HCT116 (cell line): ENCODE measurements at regions not wholly inside any gene's neighbourhood (a gene's known extent, or its start where the extent isn't known, plus 50 kb on each side); places are given as distances from the start of the nearest gene placed in this dataset.

Experiments
- ATAC-seq: fragments of 200-7000 bp; cut with Tn5 transposase; 2 replicates; pipeline ENCODE4 v1.9.1; 2020; ENCODE audit warnings: mild to moderate bottlenecking, moderate library complexity
- BruUV-seq: library from RNA; stranded (reverse); fragments of 400-500 nt; replicated peaks from 2 replicates; lab custom pipeline; 2021; lab: Mats Ljungman, UMichigan
- CTCF ChIA-PET: fragments of 300-600 bp; sonication (Branson Sonifier 250); formaldehyde crosslinking; loops from one replicate; lab custom pipeline; 2021; ENCODE audit warnings: antibody characterized with exemption; lab: Charles Lee
- POLR2A ChIA-PET: fragments of 300-600, 350-600 bp; sonication (Branson Sonifier 250); formaldehyde crosslinking; loops from one replicate; lab custom pipeline; 2021; ENCODE audit warnings: antibody characterized with exemption; lab: Charles Lee
- RAD21 ChIA-PET, 2 experiments: fragments of 300-600 bp; sonication (Branson Sonifier 250); formaldehyde crosslinking; loops; one replicate each; lab custom pipeline; 2023; ENCODE audit warnings: low total read pairs in 2 of 2; ENCODE audit not compliant: uncharacterized antibody in 2 of 2, unreplicated experiment in 2 of 2, low non-redundant PET in 1 of 2; lab: Charles Lee
- DNase-seq: peaks from one replicate; pipeline ENCODE4 v3.0.0-alpha.2; 2010; ENCODE audit warnings: low read depth, low spot score
- H2AFZ ChIP-seq: fragments of 200-600 bp; shearing (Covaris generic), sonication (generic); 2 replicates; pipeline ENCODE4 v1.6.1; 2017; ENCODE audit warnings: low read depth, mixed run types, mixed read lengths, antibody characterized with exemption, low read length; ENCODE audit not compliant: poor library complexity, severe bottlenecking
- H3K27ac ChIP-seq: 2 replicates; pipeline ENCODE4 v1.5.1; 2012; ENCODE audit warnings: low read depth, low read length
- H3K27me3 ChIP-seq: fragments of 200-600 bp; sonication (generic); 2 replicates; pipeline ENCODE4 v1.6.1; 2016; ENCODE audit warnings: mixed run types, low read length, mixed read lengths; ENCODE audit not compliant: insufficient read depth
- H3K36me3 ChIP-seq, 2 experiments: fragments of 200-500 bp in 1 of 2; fragments of 200-600 bp in 1 of 2; sonication (Bioruptor generic) in 1 of 2; sonication (generic) in 1 of 2; 2 replicates each; pipeline versions ENCODE4 v1.5.1 to v1.6.1; 2014 to 2016; ENCODE audit warnings: low read length in 2 of 2, inconsistent platforms in 1 of 2, mixed read lengths in 1 of 2, mixed run types in 1 of 2; ENCODE audit not compliant: insufficient read depth in 2 of 2, control insufficient read depth in 1 of 2
- H3K4me1 ChIP-seq, 2 experiments: fragments of 200-600 bp in 1 of 2; sonication (generic) in 1 of 2; 2 replicates each; pipeline versions ENCODE4 v1.5.1 to v1.6.1; 2012 to 2017; ENCODE audit warnings: low read length in 2 of 2, inconsistent platforms in 1 of 2, mild to moderate bottlenecking in 1 of 2, mixed read lengths in 1 of 2, mixed run types in 1 of 2, moderate library complexity in 1 of 2; ENCODE audit not compliant: insufficient read depth in 2 of 2, control insufficient read depth in 1 of 2
- H3K4me2 ChIP-seq: fragments of 200-600 bp; sonication (generic); 2 replicates; pipeline ENCODE4 v1.6.1; 2017; ENCODE audit warnings: mixed run types, low read length, mixed read lengths
- H3K4me3 ChIP-seq, 2 experiments: fragments of 200-600 bp in 1 of 2; sonication (generic) in 1 of 2; replicated peaks in 1 of 2; 2 replicates each; pipeline ENCODE4 v1.5.1; 2011 to 2016; ENCODE audit warnings: low read length in 2 of 2, control low read depth in 1 of 2, low read depth in 1 of 2, mild to moderate bottlenecking in 1 of 2, mixed read lengths in 1 of 2, mixed run types in 1 of 2
- H3K79me2 ChIP-seq: fragments of 200-600 bp; sonication (generic); 2 replicates; pipeline ENCODE4 v1.6.1; 2017; ENCODE audit warnings: mild to moderate bottlenecking, mixed run types, low read length, moderate library complexity, mixed read lengths; ENCODE audit not compliant: insufficient read depth
- H3K9ac ChIP-seq: fragments of 200-600 bp; sonication (generic); 2 replicates; pipeline ENCODE4 v1.6.1; 2016; ENCODE audit warnings: low read length, mixed read lengths
- H3K9me2 ChIP-seq: fragments of 200-600 bp; sonication (generic), shearing (Covaris generic); 2 replicates; pipeline ENCODE4 v1.6.1; 2017; ENCODE audit warnings: mixed run types, mild to moderate bottlenecking, moderate library complexity; ENCODE audit not compliant: insufficient read depth
- H3K9me3 ChIP-seq, 2 experiments: fragments of 200-500 bp in 1 of 2; fragments of 200-600 bp in 1 of 2; sonication (Bioruptor generic) in 1 of 2; sonication (generic) in 1 of 2; 2 replicates each; pipeline ENCODE4 v1.6.1; 2014 to 2017; ENCODE audit warnings: low read length in 2 of 2, mixed read lengths in 2 of 2, inconsistent platforms in 1 of 2, low read depth in 1 of 2, mild to moderate bottlenecking in 1 of 2, mixed run types in 1 of 2, moderate library complexity in 1 of 2; ENCODE audit not compliant: control insufficient read depth in 1 of 2, insufficient read depth in 1 of 2
- H4K20me1 ChIP-seq: fragments of 200-600 bp; sonication (generic), shearing (Covaris generic); 2 replicates; pipeline ENCODE4 v1.6.1; 2017; ENCODE audit warnings: mixed run types, mild to moderate bottlenecking, moderate library complexity; ENCODE audit not compliant: insufficient read depth
- ATF3 ChIP-seq: IDR thresholded peaks from 2 replicates; pipeline ENCODE4 v1.6.1; 2012
- EGR1 ChIP-seq: IDR thresholded peaks from 2 replicates; pipeline ENCODE4 v1.6.1; 2012; ENCODE audit warnings: low read depth
- EZH2 ChIP-seq: fragments of 200-600 bp; sonication (generic); IDR thresholded peaks from 2 replicates; pipeline ENCODE4 v1.6.1; 2017; ENCODE audit warnings: antibody characterized with exemption, mixed run types
- JUND ChIP-seq: IDR thresholded peaks from 2 replicates; pipeline ENCODE4 v1.6.1; 2012
- SIN3A ChIP-seq: IDR thresholded peaks from 2 replicates; pipeline ENCODE4 v1.6.1; 2012; ENCODE audit warnings: low read depth
- TCF7L2 ChIP-seq: IDR thresholded peaks from 2 replicates; pipeline ENCODE4 v1.7.0; 2011; ENCODE audit warnings: borderline replicate concordance, inconsistent platforms; ENCODE audit not compliant: insufficient read depth, insufficient read length; ENCODE audit errors: extremely low read depth
- YY1 ChIP-seq: IDR thresholded peaks from 2 replicates; pipeline ENCODE4 v1.6.1; 2011; ENCODE audit warnings: low read length, low read depth, moderate library complexity, mild to moderate bottlenecking; ENCODE audit not compliant: insufficient replicate concordance; ENCODE audit errors: extremely low read depth
- ZBTB33 ChIP-seq: IDR thresholded peaks from 2 replicates; pipeline ENCODE4 v1.6.1; 2011; ENCODE audit warnings: mild to moderate bottlenecking, low read length, moderate library complexity; ENCODE audit not compliant: insufficient replicate concordance; ENCODE audit errors: extremely low read depth
- ZFX ChIP-seq: fragments of 450-650 bp; IDR thresholded peaks from 2 replicates; pipeline ENCODE4 v1.6.1; 2017
- intact Hi-C: fragments of 100-400 bp; cut with micrococcal nuclease; formaldehyde crosslinking; loops from 2 replicates; pipeline ENCODE4 v1.10.0; 2022
- TF ChIP-seq, protein P1 (sequence below): IDR thresholded peaks from 2 replicates; pipeline ENCODE4 v1.6.1; 2012

DNA sequence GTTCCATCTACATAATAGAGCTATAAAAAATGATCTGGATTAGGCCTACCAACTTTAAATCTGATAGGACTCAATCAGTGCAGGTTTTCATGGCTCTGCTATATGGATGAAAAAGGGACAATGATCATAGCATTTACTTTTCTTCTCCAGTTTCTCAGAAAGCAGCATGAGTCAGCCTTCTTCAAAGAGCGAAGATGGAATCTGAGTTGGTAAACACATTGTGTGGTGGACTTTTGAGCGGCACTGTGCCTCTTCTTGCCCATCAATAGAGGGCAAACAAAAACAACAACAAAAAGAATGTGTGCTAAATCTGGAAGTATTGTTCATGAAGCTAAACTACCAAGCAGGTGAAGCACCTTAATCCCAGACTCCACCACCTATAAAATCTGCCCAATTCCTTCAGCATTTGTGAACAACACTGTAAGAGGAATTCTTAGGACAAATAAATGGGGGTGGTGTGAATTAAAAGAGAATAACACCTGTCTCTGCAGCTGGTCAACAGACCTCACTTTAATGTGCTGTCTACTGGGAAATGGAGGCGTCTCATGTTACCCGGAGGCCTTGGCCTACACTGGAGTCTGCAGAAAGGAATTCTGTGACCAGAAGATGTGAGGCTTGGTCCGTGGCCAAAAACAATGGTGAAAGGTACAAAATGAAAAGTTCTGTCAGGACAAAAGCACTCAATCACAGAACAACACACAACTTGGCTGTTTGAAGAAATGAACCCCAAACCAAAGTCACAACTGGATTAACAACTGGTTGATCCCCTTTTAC, 609.0 kb downstream of the IRS1 start (continued):
- TF ChIP-seq ZBTB33 (no peak), ATF3 (no peak), EZH2 (no peak), EGR1 (peak; percentile 28)
- TF ChIP-seq, all 23 proteins: peak for 10

DNA sequence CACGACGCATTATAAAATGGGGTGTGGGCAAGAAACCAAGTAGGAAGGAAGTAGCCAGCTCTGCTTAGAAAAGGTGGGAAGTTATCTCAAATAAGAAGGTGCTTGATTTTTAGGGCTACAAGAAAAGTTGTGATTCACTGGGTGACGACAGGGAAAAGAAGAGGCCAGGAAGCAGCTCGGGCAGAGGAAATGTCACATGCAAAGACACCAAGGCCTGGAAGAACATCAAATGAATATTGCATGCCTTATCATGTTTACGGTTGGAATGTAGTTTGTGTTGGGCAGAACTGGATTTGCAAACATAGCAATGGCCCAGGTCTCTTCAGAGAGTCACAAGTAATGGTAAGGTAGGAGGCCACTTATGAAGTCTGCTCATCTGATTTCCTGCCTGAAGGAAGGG, 610.6 kb downstream of the IRS1 start:
- intact Hi-C loops = loop anchor here (5.0 to 10.0 kb wide), 3 partner anchors 154 to 806 kb away; no protein-coding TSS in a partner anchor
- ChIA-PET RAD21 (interaction anchor here in 1 of 2 experiments (1.2 kb wide), 1 partner anchor 27 kb away, joined by 3 read pairs; no protein-coding TSS in a partner anchor), POLR2A (interaction anchor here (1.2 kb wide), 1 partner anchor 70 kb away, joined by 3 read pairs; no protein-coding TSS in a partner anchor), CTCF (interaction anchor here (1.2 kb wide), 1 partner anchor 25 kb away, joined by 3 read pairs; no protein-coding TSS in a partner anchor)
- Histone ChIP-seq H3K4me3 (no peak overlapping the region), H3K27me3 (no peaks in the 10 kb centered on the region), H3K4me1 (peaks cover 78 to 87% of the 10 kb centered on the region in 2 experiments), H3K9ac (peak overlapping the region; percentile 41), H4K20me1 (no peaks in the 10 kb centered on the region), H3K9me2 (no peaks in the 10 kb centered on the region), H3K36me3 (no peaks in the 10 kb centered on the region), H3K79me2 (peaks cover 11% of the 10 kb centered on the region), H3K9me3 (no peaks in the 10 kb centered on the region), H3K27ac (peak overlapping the region; percentile 95), H3K4me2 (no peak overlapping the region), H2AFZ (no peak overlapping the region)
- BruUV-seq = no TSS peak
- DNase-seq (no peak), ATAC-seq (no peak)
- TF ChIP-seq YY1 (no peak), JUND (no peak), ZFX (no peak; the same call in 1 of the 2 replicates), TCF7L2 (peak; percentile 94), SIN3A (no peak)
- TF ChIP-seq, protein P1, sequence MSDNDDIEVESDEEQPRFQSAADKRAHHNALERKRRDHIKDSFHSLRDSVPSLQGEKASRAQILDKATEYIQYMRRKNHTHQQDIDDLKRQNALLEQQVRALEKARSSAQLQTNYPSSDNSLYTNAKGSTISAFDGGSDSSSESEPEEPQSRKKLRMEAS = peak; percentile 55; the same call in 1 of the 2 replicates
